IMR-90 (cell line): ENCODE measurements at regions not wholly inside any gene's neighbourhood (a gene's known extent, or its start where the extent isn't known, plus 50 kb on each side); places are given as distances from the start of the nearest gene placed in this dataset.

Experiments
- CEBPB ChIP-seq: IDR thresholded peaks from 2 replicates; pipeline ENCODE4 v1.6.1; 2012; ENCODE audit warnings: low read depth, low read length, improper control_type of control experiment
- CTCF ChIP-seq: conservative IDR thresholded peaks from 2 replicates; pipeline ENCODE4 v1.5.1; 2012; ENCODE audit warnings: mild to moderate bottlenecking, low read depth, low read length, improper control_type of control experiment
- MAFK ChIP-seq: IDR thresholded peaks from 2 replicates; pipeline ENCODE4 v1.6.1; 2012; ENCODE audit warnings: low read depth, low read length, improper control_type of control experiment
- MAZ ChIP-seq: IDR thresholded peaks from 2 replicates; pipeline ENCODE4 v1.6.1; 2012; ENCODE audit warnings: low read depth, mild to moderate bottlenecking, low read length, improper control_type of control experiment, moderate library complexity, borderline replicate concordance
- MXI1 ChIP-seq: IDR thresholded peaks from 2 replicates; pipeline ENCODE4 v1.6.1; 2012; ENCODE audit warnings: low read depth, mild to moderate bottlenecking, low read length, moderate library complexity, borderline replicate concordance
- NFE2L2 ChIP-seq: fragments of 150-350 bp; IDR thresholded peaks from 2 replicates; pipeline ENCODE4 v1.6.1; 2016; ENCODE audit warnings: low read depth, mild to moderate bottlenecking, low read length
- POLR2A ChIP-seq: IDR thresholded peaks from 2 replicates; pipeline ENCODE4 v1.6.1; 2012; ENCODE audit warnings: mild to moderate bottlenecking, low read depth, low read length
- RAD21 ChIP-seq: IDR thresholded peaks from 2 replicates; pipeline ENCODE4 v1.6.1; 2012; ENCODE audit warnings: low read length, improper control_type of control experiment
- RFX5 ChIP-seq: IDR thresholded peaks from 2 replicates; pipeline ENCODE4 v1.8.0; 2012; ENCODE audit warnings: low read depth, mild to moderate bottlenecking, low read length, moderate library complexity
- TF ChIP-seq, protein P1 (sequence below): fragments of 150-350 bp; IDR thresholded peaks from 2 replicates; pipeline ENCODE4 v1.6.1; 2017; ENCODE audit warnings: mild to moderate bottlenecking, antibody characterized with exemption, low read length, low read depth

DNA sequence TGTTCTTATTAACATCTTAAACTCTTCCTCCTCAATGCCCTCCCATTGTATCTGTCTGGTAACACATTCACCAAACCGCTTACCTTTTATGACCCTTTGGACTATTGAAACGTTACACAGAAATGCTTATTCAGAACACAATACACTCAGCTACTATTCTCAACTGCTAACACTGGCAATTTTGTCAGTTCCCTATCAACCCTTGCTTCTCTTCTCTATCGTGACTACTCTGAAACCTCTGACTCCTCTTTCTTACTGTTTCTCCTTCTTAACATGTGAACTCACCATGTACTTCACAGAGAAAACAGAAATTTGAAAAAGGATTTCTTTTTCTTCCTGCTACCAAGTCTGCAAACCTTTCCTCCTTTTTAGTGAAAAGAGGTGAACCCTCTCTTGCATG is 232.9 kb upstream of the GPR149 start:
- TF ChIP-seq POLR2A: no peak
- TF ChIP-seq, protein P1, sequence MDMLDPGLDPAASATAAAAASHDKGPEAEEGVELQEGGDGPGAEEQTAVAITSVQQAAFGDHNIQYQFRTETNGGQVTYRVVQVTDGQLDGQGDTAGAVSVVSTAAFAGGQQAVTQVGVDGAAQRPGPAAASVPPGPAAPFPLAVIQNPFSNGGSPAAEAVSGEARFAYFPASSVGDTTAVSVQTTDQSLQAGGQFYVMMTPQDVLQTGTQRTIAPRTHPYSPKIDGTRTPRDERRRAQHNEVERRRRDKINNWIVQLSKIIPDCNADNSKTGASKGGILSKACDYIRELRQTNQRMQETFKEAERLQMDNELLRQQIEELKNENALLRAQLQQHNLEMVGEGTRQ: no peak
- TF ChIP-seq CTCF: no peak
- TF ChIP-seq RFX5: no peak
- TF ChIP-seq NFE2L2: no peak
- TF ChIP-seq CEBPB: no peak
- TF ChIP-seq MAZ: no peak
- TF ChIP-seq MXI1: no peak
- TF ChIP-seq RAD21: no peak
- TF ChIP-seq MAFK: no peak
